Caco-2 (cell line): ENCODE measurements at regions not wholly inside any gene's neighbourhood (a gene's known extent, or its start where the extent isn't known, plus 50 kb on each side); places are given as distances from the start of the nearest gene placed in this dataset.

Experiments used
- BruUV-seq: library from RNA; stranded (reverse); fragments of 400-500 nt; replicated peaks from 2 replicates; lab custom pipeline; 2021; lab: Mats Ljungman, UMichigan
- CTCF ChIA-PET: fragments of 300-600 bp; sonication (Branson Sonifier 250); formaldehyde crosslinking; loops from one replicate; lab custom pipeline; 2022; ENCODE audit warnings: antibody characterized with exemption; lab: Charles Lee
- POLR2A ChIA-PET: fragments of 300-600 bp; sonication (Branson Sonifier 250); formaldehyde crosslinking; loops from one replicate; lab custom pipeline; 2022; ENCODE audit warnings: antibody characterized with exemption; lab: Charles Lee
- DNase-seq, 2 experiments: peaks; one replicate each; pipeline versions ENCODE4 v3.0.0 to v3.0.0-alpha.2; 2020 to 2022
- H3K27me3 ChIP-seq: replicated peaks from 2 replicates; pipeline ENCODE4 v1.6.0; 2011; ENCODE audit warnings: low read length; ENCODE audit not compliant: control insufficient read depth, insufficient read depth
- H3K36me3 ChIP-seq: 2 replicates; pipeline ENCODE4 v1.5.1; 2011; ENCODE audit warnings: low read length; ENCODE audit not compliant: control insufficient read depth, insufficient read depth
- H3K4me1 ChIP-seq: fragments of 250-450 bp; sonication (Bioruptor Pico); 2 replicates; pipeline ENCODE4 v1.5.1; 2020; ENCODE audit warnings: mild to moderate bottlenecking
- H3K4me3 ChIP-seq: 2 replicates; pipeline ENCODE4 v1.5.1; 2011; ENCODE audit warnings: low read depth, mild to moderate bottlenecking, control low read depth, low read length
- H3K9me3 ChIP-seq: fragments of 250-450 bp; sonication (Bioruptor Pico); 2 replicates; pipeline ENCODE4 v1.5.1; 2020; ENCODE audit warnings: mild to moderate bottlenecking, moderate library complexity
- H3K27ac Mint-ChIP-seq: one replicate; pipeline ENCODE4 v1.8.0; 2022; ENCODE audit warnings: mixed read lengths; ENCODE audit not compliant: unreplicated experiment
- H3K27me3 Mint-ChIP-seq: one replicate; pipeline ENCODE4 v1.8.0; 2022; ENCODE audit warnings: mixed read lengths; ENCODE audit not compliant: insufficient read depth, unreplicated experiment
- H3K36me3 Mint-ChIP-seq: one replicate; pipeline ENCODE4 v1.8.0; 2022; ENCODE audit warnings: mild to moderate bottlenecking, mixed read lengths; ENCODE audit not compliant: insufficient read depth, unreplicated experiment
- H3K4me1 Mint-ChIP-seq: one replicate; pipeline ENCODE4 v1.8.0; 2022; ENCODE audit warnings: low read depth, mixed read lengths; ENCODE audit not compliant: unreplicated experiment
- H3K4me3 Mint-ChIP-seq: one replicate; pipeline ENCODE4 v1.8.0; 2022; ENCODE audit warnings: mild to moderate bottlenecking, moderate library complexity, mixed read lengths; ENCODE audit not compliant: unreplicated experiment
- H3K9me3 Mint-ChIP-seq: one replicate; pipeline ENCODE4 v1.8.0; 2022; ENCODE audit warnings: mixed read lengths; ENCODE audit not compliant: unreplicated experiment
- CTCF ChIP-seq, 2 experiments: fragments of 200-600 bp in 1 of 2; IDR thresholded peaks; 1 replicate in 1 of 2; 2 replicates in 1 of 2; pipeline versions ENCODE4 v1.5.1 to v1.8.0; 2011 to 2022; ENCODE audit warnings: antibody characterized with exemption in 1 of 2, control low read depth in 1 of 2, inconsistent platforms in 1 of 2, low read depth in 1 of 2, low read length in 1 of 2, mild to moderate bottlenecking in 1 of 2, moderate library complexity in 1 of 2; ENCODE audit not compliant: insufficient read depth in 1 of 2, severe bottlenecking in 1 of 2, unreplicated experiment in 1 of 2
- intact Hi-C: fragments of 100-400 bp; cut with micrococcal nuclease; formaldehyde crosslinking; loops from one replicate; pipeline ENCODE4 v1.10.0; 2022; ENCODE audit not compliant: unreplicated experiment

- H3K27me3 Mint-ChIP-seq = peaks cover 5% of the 10 kb centered on the region
- no peak for TF ChIP-seq CTCF (IDR thresholded peaks at IDR 0.05; ENCODE audit: insufficient read depth in 1 of 2, low read depth in 1 of 2, low read length in 1 of 2, severe bottlenecking in 1 of 2, unreplicated experiment in 1 of 2)
- no peak for DNase-seq
- no peaks in the 10 kb centered on the region; the same call in 1 of the 2 replicates for H3K27me3 ChIP-seq
- BruUV-seq = no TSS peak
- no peak overlapping the region for H3K4me3 Mint-ChIP-seq
- H3K36me3 Mint-ChIP-seq = no peaks in the 10 kb centered on the region
- H3K27ac Mint-ChIP-seq = no peak overlapping the region
- no peaks in the 10 kb centered on the region for H3K4me1 Mint-ChIP-seq
- ChIA-PET CTCF (interaction anchor here (0.8 kb wide), 1 partner anchor 37 kb away, joined by 3 read pairs; no protein-coding TSS in a partner anchor), POLR2A (no interaction called here)
- intact Hi-C loops = no loop called here
- no peaks in the 10 kb centered on the region for H3K4me1 ChIP-seq
- H3K4me3 ChIP-seq = no peak overlapping the region
- H3K9me3 ChIP-seq = no peaks in the 10 kb centered on the region
- H3K36me3 ChIP-seq = no peaks in the 10 kb centered on the region
- no peaks in the 10 kb centered on the region for H3K9me3 Mint-ChIP-seq
Observed at GRCh38 chr10:83909001-83909400, 230.3 kb upstream of the GHITM start.

- peaks cover 8% of the 10 kb centered on the region; the same call in 1 of the 2 replicates for H3K4me1 ChIP-seq
- H3K27me3 ChIP-seq = no peaks in the 10 kb centered on the region; the same call in 1 of the 2 replicates
- H3K36me3 ChIP-seq = no peaks in the 10 kb centered on the region
- ChIA-PET CTCF (no interaction called here), POLR2A (no interaction called here)
- Mint-ChIP-seq H3K27me3 (peaks cover 8% of the 10 kb centered on the region), H3K9me3 (no peaks in the 10 kb centered on the region), H3K4me1 (peaks cover 9% of the 10 kb centered on the region), H3K27ac (no peak overlapping the region), H3K36me3 (no peaks in the 10 kb centered on the region), H3K4me3 (no peak overlapping the region)
- TF ChIP-seq CTCF (IDR thresholded peaks at IDR 0.05; ENCODE audit: insufficient read depth in 1 of 2, low read depth in 1 of 2, low read length in 1 of 2, severe bottlenecking in 1 of 2, unreplicated experiment in 1 of 2) = no peak
- no TSS peak for BruUV-seq
- peak; percentile 29 to 51 for DNase-seq
- H3K4me3 ChIP-seq = no peak overlapping the region
- no peaks in the 10 kb centered on the region for H3K9me3 ChIP-seq
- intact Hi-C loops = no loop called here
Observed at GRCh38 chr10:83915801-83916200, 223.5 kb upstream of the GHITM start.

- Histone ChIP-seq H3K36me3 (no peaks in the 10 kb centered on the region), H3K27me3 (no peaks in the 10 kb centered on the region; the same call in 1 of the 2 replicates), H3K4me1 (peaks cover 8% of the 10 kb centered on the region; the same call in 1 of the 2 replicates), H3K4me3 (no peak overlapping the region), H3K9me3 (no peaks in the 10 kb centered on the region)
- H3K27ac Mint-ChIP-seq = no peak overlapping the region
- peak; percentile 43 to 52 for TF ChIP-seq CTCF (IDR thresholded peaks at IDR 0.05; ENCODE audit: insufficient read depth in 1 of 2, low read depth in 1 of 2, low read length in 1 of 2, severe bottlenecking in 1 of 2, unreplicated experiment in 1 of 2)
- peaks cover 9% of the 10 kb centered on the region for H3K4me1 Mint-ChIP-seq
- peaks cover 9% of the 10 kb centered on the region for H3K27me3 Mint-ChIP-seq
- DNase-seq = peak; percentile 42 to 53
- H3K9me3 Mint-ChIP-seq = no peaks in the 10 kb centered on the region
- CTCF ChIA-PET = interaction anchor here (0.6 to 1.0 kb wide), 2 partner anchors 11 to 109 kb away, joined by 3 read pairs; no protein-coding TSS in a partner anchor
- no peaks in the 10 kb centered on the region for H3K36me3 Mint-ChIP-seq
- POLR2A ChIA-PET = no interaction called here
- H3K4me3 Mint-ChIP-seq = no peak overlapping the region
- no TSS peak for BruUV-seq
- intact Hi-C loops = no loop called here
Observed at GRCh38 chr10:83917537-83918506, 221.5 kb upstream of the GHITM start.
